ENCODE measurements at regions not wholly inside any gene's neighbourhood (a gene's known extent, or its start where the extent isn't known, plus 50 kb on each side); places are given as distances from the start of the nearest gene placed in this dataset.
A peak's percentile ranks its signal among the peaks of the same experiment; 100 is the strongest.

DNA sequence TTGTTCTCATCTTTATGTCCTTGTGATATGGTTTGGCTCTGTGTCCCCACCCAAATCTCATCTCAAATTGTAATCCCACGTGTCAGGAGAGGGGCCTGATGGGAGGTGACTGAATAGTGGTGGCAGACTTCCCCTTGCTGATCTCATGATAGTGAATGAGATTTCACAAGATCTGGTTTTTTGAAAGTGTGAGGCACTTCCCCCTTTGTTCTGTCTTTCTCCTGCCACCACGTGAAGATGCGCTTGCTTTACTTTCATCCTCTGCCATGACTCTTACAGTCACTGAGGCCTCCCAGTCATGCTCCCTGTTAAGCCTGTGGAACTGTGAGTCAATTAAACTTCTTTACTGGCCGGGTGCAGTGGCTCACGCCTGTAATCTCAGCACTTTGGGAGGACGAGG lies 161.0 kb downstream of the HERPUD2 start:
- DNase-seq (ENCODE audit: low spot score): no peak

DNA sequence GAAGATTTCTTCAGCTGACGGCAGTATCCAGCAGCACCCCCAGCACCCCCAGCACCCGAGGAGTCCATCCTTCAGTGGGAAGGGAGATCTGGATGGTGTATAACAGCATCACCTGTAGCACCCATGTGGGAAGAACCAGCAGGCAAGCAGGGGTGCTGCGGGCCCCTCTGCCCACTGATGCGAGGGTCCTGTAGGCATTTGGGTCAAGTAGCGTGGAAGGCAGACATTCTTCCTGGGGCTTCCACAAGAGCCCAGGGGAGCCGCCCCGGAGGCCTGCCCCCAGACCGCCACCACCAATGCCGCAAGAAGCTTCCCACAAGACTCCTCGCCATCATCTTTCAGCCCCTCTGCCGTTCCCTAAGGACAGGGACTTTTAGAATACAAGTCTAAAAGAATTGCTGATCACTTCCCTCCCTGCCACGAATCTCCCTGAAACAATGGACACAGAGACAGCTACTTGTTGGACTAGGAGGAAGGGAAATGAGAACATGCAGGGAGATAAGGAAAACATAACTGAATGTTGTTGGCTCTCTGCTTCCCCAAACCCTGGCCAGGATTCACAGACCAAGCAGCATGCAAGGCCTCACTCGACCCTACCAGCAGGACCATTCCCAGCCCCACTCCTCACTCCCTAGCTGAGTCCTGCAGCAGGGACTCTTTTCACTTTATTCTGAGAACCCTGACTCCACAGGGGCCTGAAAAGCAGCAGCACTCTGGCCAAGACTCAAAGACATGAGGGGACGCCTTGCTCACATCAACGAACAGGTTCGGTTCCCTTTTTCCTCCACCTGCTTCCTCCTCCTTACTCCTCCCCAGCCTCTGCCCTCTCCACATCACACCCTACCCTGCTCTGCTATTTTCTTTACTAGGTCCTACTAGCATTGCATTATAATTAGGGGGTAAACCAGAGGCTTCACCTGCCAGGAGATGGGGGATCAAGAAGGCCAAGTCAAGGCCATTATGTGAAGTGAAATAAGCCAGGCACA lies 164.5 kb downstream of the HERPUD2 start:
- DNase-seq (ENCODE audit: low spot score): no peak

DNA sequence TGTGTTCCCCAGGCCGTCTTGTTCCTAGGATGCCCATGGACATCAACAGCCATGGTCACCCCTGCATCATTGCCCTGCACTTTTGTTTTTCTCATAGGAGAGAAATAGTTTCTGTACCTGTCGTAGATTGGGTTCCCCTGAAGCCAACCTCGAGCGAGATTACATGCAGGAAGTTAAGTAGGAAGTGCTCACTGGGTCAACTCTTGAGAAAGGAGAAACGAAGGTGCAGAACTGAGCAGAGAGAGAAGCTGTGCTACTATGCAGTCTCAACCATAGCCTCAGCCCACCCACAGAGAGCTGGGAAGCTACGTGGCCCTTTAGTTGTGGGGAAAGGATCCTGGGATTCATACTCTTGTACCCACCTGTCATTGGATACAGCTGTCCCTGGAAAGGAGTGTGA lies 165.2 kb downstream of the HERPUD2 start:
- DNase-seq (ENCODE audit: low spot score): no peak

DNA sequence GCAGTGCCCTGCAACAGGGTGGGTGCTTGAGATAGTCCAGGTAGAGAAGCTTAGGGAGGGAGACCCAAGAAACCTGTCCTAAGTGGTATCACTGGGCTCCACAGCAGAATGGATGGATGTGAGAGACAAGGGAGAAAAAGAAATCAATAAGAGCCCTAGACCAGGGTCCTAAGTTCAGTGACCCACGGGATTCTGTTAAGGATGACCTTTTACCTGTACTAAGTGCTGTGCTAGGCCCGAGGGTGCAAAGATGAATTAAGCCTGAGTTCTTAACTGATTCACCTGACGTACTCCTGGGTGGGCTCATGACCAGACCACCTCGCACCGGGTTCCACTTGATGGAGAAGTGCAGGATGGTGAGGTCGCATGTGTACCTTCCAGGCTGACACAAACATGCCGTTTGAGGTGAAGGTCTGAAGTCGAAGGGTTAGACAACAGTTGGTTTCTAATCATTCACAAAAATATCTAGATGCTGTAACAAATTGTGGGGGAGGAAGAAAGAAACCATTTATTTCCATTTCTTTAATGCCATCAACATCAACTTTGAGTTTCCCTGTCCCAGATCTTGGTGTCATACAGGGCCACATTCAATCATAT lies 166.5 kb downstream of the HERPUD2 start:
- no peak for DNase-seq (ENCODE audit: low spot score)

DNA sequence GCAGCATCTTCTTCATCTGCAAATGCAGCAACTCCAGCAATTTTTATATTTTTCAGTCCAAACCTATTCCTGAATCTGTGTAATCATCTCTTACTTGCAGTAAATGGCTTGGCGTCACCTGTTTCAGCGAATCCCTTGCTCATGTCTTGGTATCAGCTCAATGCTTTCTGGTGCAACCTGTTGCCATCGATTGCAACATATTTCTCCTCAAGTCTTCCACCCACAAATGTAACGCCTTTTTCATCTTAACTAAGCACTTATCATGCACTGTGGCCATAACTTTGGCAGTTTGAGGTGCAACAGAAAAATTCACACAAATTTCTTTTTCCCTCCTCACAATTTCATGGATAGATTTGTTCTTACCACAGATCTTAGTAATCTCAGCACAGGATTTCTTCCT lies 168.3 kb downstream of the HERPUD2 start:
- no peak for DNase-seq (ENCODE audit: low spot score)

DNA sequence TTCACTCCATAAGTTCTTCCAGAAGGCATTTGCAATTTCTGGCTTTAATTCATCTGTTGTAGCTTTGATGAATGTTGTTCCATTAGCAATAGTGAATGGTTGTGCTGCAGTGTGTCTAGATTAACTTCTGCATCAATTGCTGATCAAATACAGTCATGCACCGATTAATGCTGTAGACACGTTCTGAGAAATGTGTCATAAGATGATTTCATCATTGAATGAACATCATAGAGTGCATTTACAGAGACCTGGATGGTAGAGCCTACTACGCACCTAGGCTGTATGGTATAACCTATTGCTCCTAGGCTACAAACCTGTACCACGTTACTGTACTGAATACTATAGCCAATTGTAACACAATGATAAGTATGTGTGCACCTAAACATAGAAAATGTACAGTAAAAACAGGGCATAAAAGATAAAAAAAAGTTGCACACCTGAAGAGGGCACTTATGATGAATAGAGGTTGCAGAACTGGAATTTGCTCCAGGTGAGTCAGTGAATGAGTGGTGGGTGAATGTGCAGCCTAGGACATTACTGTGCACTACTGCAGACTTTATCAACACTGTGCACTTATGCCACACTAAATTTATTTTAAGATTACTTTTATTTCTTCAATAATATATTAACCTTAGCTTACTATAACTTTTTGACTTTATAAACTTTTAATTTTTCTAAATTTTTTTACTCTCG lies 170.7 kb downstream of the HERPUD2 start:
- no peak for DNase-seq (ENCODE audit: low spot score)

DNA sequence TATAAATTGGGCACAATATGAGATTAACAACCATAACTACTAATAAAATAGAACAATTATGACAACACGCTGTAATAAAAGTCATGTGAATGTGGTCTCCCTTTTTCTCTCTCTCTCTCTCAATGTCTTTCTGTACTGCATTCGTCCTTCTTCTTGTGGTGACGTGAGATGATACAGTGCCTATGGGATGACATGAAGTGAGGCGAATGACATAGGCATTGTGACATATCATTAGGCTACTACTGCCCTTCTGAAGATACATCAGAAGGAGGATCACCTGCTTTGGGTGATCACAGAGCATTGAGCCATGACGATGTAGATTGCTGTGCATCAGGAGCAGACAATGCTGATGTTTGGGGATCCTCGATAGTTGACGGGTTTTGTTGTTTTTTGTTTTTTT lies 171.6 kb downstream of the HERPUD2 start:
- no peak for DNase-seq (ENCODE audit: low spot score)

DNA sequence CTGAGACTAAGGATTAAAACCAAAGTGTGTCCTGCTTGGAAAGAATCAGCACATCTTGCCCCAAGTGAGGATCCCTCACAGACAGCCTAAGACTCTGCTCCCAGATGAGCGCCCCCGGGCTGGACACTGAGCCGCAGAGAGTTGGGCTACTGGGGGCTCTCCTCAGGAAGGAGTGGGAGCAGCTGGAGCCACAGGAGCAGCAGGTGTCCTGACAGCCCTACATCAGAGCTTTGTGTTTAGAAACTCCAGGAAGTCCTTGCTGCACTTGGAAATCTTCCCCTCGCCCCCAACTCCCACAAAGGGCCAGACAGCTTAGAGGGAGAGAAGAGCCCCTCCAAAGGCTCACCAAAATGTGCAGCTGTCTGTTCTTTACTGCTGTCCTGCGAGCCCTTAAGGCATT lies 172.2 kb downstream of the HERPUD2 start:
- no peak for DNase-seq (ENCODE audit: low spot score)

DNA sequence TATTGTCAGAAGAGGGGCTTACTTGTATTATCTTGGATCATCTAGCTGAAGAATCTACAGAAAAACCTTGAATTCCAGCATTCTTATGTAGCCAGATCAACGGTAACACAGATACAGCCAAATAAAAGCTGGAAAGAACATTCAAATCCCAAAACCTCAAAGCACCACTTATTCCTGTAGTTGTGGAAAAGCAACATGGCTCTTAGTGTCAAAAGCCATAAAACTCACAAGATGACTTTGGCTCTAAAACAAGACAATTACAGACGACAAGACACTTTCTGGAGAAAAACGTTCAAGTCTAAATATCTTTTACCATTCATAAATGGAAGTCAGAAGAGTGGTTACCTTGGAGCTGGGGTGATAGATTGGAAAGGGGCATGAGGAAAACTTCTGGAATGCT lies 173.0 kb downstream of the HERPUD2 start:
- no peak for DNase-seq (ENCODE audit: low spot score)

DNA sequence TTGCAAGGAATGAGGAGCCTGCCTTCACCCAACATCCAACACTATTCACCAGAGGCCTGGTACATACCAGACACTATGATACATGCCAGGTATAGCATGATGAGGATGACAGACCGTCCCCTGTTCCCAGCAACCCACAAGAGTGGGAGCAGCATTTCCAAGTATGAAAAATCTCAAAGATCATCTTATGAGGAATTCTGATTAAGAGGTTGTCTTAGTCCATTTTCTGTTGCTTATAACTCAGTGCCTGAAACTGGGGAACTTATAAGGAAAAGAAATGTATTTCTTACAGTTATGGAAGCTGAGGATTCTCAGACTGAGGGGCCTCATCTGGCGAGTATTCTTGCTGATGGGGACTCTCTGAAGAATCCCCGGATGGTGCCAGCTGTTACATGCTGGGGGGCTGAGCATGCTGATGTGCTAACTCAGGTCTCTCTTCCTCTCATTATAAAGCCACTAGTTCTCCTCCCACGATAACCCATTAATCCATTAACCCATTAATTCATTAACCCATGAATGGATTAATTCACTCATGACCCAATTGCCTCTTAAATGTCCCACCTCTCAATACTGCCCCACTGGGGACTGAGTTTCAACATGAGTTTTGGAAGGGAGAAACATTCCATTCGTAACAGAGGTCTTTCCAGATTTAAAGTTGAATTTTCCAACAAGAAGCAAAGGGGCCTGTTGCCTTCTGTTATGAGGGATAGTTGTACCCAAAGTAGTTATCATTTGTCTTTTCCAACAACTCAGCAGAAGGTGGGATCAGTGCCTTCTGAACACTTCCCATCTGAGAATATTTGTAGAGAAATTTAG lies 173.9 kb downstream of the HERPUD2 start:
- no peak for DNase-seq (ENCODE audit: low spot score)

DNA sequence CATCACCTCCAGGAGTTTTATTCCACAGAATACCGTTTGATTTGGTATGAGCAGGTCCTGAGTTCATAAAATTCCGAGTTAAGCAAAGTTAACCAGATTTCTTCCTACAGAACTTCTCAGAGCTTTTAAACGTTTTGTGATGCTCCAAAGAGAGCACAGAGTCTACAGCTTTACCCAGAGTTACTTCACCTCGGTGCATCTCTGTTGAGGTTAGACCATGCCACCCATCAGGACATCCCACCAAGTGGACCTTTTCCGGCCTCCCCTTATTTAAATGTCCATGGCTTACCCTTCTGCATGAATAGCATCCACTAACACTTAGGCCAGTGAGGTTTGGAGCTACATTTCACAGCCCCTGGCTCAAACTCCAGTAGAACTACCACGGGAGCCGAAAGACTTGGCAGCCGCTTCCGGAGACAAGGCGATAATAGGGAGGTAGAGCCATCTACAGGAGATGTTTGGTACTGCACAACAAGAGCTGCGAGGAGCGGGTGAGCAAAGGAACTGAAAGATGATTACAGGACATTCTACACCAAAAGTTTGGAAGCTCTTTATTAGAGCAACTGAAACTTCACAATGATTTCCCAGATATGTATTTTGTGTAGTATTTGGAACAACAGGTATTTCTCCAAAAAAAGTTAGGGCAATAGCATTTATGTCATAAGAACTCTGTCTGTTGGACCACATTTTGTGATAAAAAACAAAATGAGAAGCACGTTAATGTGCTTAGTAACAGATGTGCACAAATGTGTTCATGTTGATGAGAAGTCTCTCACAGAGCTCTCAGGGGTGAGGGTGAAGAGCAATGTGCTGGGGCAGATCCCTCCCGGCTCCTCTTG lies 174.7 kb downstream of the HERPUD2 start:
- peak; percentile 76 for DNase-seq (ENCODE audit: low spot score)

DNA sequence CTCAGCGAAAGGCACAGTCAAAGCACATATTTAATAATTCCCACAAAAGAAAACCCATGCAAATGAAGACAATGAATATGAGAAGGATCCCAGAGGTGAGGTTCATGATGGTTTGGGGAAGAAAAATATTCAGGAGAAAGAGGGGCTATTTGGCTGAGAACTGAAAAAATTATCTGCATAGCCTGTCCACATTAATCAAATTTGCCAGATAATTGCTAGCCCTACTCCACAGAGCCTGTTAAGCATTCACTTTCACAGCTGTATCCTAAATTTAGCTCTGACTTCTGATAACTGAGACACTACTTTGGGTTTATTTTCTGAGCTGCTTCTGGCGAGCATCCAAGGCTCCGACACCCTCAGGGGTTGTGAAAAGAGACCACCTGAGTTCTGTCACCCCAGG lies 176.2 kb downstream of the HERPUD2 start:
- no peak for DNase-seq (ENCODE audit: low spot score)

DNA sequence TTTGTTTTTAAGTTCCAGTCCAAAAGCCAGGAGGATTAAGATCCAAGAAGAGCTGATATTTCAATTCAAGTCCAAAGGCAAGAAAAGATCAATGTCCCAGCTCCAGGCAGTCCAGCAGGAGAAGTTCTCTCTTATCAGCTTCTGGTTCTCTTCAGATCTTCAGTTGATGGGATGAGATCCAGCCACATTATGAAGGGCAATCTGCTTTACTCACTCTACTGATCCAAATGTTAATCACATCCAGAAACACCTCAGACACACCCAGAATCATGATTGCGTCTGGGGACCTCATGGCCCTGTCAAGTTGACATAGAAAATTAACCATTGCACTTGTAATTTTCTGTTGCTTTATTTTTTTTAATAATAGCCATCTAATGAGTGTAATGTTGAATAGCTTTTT lies 178.4 kb downstream of the HERPUD2 start:
- DNase-seq (ENCODE audit: low spot score): no peak

DNA sequence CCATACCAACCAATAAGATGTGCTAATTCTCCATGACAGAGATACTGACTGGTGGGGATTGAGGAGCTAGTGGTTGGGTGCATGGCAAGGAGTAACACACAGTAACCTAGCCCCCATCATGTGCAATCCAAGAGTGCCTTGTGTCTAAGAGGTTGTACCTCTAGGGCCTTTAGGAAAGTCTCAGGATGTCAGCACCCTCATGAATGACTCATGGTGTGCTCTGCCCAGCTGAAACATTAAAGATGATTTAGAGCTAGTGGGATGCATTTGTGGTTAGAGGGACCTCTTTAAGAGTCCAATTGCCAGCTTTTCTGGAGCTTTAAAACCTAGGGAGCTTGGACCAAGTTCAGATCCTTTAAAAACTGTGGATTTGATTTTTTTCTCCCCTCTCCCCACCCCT lies 181.1 kb downstream of the HERPUD2 start:
- DNase-seq (ENCODE audit: low spot score): no peak

DNA sequence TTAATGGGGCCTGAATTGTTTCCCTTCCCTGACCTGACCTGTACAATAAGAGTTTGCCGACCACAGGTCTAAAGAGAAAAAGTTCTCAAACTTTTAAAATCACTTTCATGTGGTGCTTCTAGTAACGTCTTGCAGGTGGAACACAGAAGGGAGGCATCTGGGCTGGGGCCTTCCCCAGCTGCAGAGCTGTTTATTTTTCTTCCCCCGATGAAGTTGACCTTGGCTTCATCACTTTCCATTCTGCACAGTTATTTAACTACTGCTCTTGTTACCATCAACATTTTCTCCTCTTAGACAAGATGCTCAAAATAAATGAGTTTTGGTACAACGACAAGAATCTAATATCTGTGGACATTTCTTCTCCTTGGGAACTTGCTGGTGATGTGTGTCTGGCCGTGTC lies 181.7 kb downstream of the HERPUD2 start:
- no peak for DNase-seq (ENCODE audit: low spot score)

DNA sequence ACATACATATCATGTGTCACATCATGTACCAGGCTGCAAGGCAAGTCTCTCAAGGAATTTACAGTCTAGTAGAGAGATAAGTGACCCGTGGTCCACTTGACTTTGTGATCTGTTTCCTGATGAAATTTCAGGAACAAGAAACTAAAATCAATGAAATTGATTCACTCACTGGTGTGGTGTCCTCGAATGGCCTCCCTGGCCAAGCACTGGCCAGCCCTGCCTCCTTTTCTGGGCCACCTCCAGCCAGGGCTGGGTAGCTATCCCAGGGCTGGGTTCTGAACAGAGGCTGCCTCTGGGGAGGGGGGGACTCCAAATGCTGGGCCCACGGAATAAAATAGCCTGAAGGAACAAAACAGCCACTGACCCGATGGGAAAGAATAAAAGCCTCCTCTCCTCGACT lies 182.2 kb downstream of the HERPUD2 start:
- DNase-seq (ENCODE audit: low spot score): no peak

DNA sequence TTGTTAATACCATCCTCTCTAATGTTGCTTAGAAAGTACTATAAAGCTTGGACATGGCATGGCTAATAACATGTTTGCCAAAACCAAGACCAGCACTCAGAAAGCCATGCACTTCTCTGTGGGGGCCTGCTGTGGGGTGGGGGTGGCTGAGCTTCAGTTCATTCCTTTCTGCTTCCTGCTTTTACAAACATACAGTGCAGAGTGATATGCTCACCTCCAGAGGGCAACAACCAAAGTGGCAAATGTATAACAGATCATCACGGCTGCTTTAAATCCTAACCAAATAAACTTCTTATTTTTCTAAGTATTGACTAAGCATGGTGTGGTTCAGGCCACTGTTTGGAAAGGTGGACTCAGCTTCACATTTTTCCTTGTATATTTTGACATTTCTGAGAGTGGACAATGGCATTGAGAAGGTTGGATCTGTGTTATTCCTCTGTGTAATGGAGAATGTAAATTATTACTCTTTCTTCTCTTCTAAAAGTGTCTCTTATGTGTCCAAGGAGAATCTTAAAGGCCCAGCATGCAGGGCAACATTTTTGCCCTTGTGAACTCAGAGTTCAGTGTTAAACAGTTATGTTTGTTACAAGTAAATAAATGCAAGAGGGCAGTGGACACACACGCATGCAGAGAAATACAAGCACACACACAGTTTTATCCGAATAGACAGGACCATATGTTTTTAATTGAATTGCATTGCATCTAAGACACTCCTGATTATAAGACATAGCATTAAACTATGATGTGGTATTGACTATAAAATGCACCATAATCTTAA lies 186.1 kb downstream of the HERPUD2 start:
- no peak for DNase-seq (ENCODE audit: low spot score)

DNA sequence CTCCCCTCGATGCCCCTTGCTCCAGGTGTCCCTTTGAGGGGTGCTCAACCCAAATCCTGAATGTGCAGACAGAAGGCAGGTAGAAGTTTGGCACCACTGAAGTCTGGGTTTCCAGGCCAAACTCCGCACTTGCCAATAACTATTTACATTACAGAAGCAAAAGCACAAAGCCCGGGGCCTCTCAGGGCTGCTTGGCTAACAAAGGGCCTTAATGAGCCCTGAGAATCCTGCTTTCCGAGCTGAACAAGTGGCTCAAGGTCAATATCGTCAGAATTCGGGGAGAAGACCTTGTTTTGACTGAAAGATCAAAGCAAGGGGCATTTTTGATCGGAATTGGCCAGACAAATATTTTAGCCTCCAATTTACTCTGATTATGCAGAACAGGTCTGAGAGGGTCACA lies 189.9 kb downstream of the HERPUD2 start:
- DNase-seq (ENCODE audit: low spot score): no peak

DNA sequence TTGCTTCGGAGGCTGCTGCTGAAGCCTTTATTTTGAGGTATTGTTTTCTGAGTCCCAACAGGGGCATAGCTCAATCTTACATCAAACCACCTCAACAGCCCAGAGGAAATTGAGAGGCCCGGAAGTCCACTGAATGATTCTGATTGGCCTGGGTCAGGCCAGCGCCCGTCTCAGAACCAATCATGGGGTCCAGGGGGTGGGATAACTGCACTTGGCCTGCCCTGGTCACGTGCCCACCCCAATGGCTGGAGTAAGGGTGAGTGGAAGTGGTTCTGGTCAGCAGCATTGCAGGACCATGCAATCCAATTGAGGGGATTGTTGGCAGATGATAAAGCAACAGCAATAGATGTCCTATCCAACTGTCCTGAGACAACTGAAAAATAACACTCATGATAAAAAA lies 190.6 kb downstream of the HERPUD2 start:
- DNase-seq (ENCODE audit: low spot score): no peak

DNA sequence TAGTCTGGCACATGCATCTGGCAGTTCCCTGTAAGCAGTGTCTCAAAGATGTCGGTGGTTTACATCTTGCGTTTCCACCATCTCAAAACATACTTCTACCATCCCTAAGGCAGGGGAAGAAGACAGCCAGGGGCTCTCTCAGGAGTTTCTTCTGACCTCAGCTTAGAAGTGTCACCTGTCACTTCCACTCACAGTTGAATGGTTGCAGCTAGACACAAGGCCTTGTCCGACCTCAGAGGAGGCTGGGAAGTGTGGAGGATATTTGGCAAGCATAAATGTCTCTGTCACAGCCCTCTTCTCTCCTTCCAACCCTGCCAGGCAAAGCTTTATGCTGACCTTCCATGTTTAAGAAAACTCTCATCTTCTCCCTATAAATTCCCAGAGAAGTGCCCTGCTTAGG lies 193.3 kb downstream of the HERPUD2 start:
- no peak for DNase-seq (ENCODE audit: low spot score)
